GM21515 (cell line): ENCODE measurements at regions not wholly inside any gene's neighbourhood (a gene's known extent, or its start where the extent isn't known, plus 50 kb on each side); places are given as distances from the start of the nearest gene placed in this dataset.
"Not testable (repeated sequence)": the region's sequence is repeated elsewhere in the genome, so short reads cannot be mapped to it uniquely, and the experiment has no call there.

Experiments used
- ATAC-seq: cut with Tn5 transposase; IDR thresholded peaks from one replicate; pipeline ENCODE4 v1.9.1; 2021; ENCODE audit not compliant: unreplicated experiment

DNA sequence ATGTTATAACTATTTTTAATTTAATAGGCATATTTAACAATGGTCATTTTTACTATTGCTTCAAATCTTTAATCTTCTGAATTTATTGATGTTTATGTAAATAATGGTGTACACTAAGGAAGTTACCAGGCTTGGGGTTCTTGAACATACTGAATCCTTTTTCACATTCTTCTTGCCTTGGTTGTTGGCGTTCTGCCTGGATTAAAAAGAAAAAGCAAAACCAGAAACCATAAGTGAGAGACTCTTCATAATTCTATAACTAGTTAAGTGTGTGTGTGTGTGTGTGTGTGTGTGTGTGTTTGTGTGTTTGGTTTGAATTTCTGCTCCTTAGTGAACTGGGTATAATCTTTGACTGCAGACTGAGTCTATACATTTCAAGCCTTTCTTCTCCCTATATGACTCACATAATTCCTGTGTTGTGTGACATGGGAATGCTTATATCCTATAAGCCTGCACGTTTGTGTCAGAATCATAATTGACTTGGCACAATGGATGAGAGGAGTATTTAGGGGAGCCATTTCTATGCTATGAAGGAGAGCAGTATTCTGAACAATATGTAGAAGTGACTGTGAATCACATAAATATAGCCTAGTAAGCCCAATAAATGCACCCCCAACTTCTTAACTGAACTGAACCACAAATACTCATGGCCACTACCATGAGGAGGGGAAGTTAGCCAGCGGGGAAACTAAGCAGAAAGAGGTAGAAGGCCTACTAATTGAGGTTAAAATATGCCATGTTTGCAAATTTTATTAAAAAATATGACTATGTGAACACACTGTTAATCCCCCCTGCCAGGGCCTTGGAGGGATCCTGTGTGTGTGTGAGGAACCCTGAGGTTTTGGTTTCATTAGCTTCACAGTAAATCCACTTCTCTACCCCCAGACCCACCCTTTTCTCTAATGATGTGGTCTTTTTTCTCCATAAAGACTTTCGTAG, 425.5 kb downstream of the BCKDHB start:
- ATAC-seq, result no peak

DNA sequence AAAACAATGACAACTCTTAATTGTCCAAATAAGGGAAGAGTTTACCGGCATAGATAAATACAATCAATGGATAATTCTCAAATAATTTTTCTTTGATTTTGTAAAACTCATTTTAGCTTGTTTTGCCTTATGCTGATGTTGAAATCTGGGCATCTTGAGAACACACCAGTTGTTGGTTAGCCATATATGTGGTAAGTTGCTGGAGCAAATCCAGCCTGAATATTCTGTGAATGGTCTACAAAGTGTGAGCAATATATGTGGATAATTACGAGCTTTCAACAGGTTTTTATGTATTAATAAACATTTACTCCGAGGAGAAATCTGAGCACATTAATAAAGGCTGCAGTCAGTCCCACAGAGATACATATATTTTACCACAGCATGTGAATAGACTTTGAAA, 423.6 kb downstream of the BCKDHB start:
- no peak for ATAC-seq

DNA sequence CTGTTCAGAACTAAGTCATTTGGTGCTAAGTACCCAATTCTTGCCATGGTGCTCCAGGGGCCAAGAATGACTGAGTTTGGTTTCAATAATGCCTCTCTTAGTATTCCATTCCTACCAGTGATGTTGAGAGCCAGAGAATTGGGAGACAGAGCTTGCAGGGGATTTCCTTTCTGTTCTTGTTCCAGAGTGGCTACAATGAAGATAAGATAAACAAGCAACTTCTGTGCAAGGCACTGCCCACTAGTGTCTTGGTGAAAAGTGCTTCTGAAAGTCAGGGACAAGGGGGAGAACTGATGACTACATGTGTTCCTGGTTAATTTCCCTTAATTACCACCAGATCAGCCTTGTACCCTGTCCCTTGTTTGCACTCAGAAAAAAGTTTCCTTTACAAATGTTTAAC, 421.6 kb downstream of the BCKDHB start:
- ATAC-seq, result no peak

DNA sequence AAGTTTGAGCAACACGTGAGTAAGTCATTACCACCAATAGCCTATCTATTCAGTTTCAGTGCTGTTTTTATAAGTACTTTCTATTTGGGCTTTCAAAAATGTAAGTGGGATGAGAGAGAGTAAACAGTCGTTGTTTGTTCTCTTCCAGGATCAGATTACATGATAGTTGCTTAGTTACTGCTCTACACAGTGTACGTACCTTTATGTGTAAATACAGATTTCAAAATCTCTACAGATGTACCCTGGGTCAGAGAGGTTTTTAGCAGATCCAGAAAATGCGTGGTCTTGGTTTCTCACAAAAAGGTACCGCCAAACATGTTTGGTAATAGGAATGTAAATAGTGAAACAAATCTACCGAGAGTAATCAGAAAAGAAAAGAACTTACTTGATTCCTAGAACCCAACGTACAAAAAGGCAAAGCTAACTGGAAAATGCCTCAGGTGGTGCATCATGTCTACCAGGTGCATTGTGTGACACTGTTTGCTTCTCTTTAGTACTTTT, 421.1 kb downstream of the BCKDHB start:
- no peak for ATAC-seq

DNA sequence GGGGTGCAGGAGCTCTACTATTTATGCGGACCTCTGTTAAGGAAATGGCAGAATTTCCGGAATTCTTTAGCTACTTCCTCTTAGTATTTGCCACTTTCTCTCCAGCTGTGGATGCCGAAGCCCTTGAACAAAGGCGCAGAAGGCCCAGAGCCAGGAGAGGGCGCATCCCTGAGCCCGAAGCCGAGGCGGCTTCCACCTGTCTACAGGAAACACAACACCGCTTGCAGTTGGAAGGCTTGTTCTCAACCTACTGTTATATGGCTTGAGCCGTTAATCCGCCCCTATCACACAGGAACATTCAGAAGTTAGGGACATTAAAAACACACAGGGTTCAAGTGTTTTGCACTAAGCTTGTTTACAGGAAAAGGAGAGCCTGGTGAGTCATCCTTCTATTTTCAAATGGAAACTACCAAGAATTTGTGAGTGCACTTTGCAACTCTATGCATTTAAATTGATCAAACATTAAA, 417.1 kb downstream of the BCKDHB start:
- no peak for ATAC-seq

DNA sequence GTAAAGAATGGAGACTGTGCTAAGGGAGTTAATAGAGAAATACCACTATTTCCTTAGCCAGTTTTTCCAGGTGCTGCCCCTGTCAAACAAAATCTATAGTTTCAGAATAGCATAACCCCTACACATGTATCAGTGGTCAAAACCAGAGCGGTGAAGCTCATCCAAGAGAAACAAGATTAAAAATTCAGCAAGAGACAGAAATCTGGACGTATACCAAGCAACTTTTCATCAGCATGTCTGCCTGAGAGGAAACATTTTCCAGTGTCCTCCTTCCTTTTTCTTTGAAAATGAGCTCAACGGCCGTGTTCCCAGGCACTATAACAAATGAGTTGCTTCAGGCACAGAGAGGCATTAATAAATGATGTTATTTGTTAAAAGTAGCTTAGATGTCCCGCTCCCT, 416.5 kb downstream of the BCKDHB start:
- no peak for ATAC-seq

DNA sequence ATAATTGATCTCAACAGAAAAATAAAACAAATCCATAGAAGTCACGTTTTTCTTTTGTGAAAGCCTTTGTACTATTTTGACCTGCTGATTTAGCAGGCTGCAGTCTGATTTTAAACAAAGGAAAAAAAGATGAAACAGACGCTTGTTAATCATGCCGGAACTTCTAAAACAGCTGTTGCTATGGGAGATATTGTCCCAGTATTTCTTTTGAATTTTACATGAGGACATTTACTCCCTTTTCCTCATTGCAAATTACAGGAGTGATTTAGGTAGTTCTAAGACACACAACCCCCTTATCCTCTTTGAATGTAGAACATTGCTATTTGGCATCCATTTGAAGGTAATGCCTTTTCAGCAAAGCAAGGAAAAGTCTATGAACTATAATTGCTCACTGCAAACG, 416.1 kb downstream of the BCKDHB start:
- no peak for ATAC-seq

DNA sequence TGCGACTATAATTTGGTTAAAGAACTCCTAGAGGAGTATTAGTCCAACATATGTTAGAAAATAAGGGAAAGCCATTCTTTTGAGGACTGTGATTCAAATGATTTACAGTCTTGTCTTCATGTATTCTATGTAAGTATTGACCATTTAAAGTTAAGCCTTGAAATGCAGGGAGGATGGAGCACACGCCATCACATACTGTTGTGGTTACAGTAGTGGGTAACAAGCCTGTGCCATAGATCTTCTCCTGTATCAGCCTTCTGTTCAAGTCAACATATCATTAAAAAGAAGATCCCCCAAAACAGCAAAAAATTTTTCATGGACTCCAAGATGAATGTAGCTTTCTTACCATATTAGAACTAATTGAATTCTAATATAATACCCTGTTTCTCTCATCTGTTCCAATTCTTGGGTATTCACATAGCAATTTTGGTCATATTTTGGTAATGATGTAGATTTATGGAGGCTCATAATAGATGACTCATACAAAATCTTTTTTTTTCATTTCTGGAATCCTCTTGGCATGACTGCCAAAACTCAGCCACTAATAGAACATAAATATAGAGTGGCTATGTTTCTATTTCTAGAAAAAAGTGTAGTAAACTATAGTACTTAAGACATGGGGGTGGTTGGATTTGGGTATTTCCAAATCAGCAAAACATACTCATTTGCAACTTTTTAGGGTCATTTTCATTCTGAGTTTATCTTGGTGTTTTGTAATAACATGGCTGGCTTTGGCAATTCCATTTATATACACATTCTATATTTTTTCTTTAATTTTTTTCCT, 413.5 kb downstream of the BCKDHB start:
- ATAC-seq, result no peak

DNA sequence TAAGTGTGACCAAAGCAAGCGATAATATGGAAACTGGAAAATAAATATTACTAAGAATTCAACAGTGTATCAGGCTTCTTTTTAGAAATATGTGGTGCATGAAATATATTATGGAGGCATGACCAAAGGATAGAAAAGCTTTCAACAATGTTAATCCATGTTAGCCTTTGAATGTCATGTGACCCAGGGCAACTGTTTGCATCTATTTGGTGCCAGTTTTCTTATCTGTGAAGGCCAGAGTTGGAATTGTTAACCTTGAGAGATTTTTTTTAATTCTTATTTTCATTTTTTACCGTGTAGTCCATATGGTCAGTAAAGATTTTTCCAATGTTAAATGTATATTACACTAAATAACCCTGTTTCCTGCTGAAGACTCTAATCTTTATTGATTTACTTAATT, 411.1 kb downstream of the BCKDHB start:
- ATAC-seq, result no peak

DNA sequence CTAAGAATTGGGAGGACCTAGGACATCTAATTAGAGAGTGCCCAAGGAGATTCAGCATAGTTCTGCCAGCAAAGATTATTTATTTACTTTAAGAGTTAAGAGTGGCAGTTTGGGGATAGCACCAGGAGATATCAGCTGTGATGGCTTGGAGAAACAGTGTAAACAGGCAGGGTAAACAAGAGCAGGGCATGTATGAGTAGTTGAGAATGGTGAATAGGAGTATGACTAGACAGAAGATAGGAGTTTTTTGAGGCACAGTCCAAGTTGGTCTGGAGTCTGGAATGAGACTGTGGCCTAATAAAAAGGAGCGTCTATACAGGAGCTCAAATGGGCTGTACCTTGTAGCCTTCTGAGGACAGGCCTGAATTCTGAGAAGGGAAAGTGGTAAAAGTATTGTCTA, 404.1 kb downstream of the BCKDHB start:
- ATAC-seq, result not testable (repeated sequence)

DNA sequence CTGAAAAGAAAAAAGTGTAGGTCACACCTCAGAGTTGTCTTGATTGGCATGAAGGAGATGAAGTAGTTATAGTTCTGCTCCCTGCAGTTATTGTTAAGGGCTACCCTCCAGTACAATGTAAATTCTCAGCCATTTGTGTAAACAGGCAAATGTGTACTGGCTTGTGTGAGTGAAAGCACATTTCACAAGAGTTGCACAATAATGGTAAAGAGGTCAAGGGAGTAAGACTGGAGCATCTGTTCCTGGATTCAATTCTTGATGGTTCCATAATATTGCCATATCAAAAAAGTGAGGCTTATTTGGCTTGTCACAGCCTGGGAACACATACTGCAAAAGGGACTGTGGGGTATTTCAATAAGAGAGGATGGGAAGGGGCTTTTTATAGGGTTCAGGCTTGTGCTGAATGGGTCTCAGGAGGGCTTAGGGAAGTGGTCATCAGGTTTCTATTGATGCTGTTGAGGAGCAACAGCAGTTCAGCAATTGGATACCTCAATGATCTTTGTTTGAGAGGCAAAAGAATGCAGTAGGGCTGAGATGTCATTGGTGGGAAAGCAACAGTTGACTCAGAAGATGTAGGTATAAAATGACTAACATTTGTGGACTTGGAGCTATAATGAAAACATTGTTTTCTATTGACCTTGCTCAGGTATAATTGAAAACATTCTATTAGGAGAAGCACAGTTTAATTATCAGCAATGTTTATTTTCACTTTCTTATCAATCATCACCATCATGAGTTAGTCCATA, 402.6 kb downstream of the BCKDHB start:
- ATAC-seq, result no peak

DNA sequence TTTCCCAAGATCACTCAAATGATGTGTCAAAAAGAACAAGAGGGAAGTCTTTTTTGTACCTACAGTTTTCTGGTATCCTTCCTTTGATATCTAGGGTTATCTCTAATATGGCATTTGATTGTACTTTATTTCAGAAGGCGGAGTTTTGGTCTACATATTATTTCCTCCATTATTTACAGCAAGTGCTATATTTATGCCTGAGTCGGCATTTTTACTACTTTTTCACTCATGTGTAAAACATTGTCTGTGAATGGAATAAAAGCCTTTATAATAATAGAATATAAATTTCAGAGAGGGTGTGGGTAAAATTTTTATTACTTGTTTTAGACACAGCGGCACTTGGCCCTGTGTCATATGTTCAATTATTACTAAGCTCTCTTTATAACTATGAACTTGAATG, 398.4 kb downstream of the BCKDHB start:
- no peak for ATAC-seq

DNA sequence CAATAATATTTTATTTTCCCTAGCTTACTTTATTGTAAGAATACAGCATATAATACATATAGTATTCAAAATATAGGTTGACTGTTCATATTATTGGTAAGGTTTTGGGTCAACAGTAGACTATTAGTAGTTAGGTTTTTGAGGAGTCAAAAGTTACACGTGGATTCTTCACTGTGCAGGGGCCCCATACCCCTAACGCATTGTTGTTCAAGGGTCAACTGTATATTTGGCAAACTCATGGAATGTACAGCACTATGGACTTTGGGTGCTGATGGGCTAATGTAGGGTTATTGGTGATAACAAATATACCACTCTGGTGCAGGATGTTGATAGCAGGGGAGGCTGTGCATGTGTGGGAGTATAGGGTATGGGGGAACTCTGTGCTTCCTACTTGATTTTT, 397.2 kb downstream of the BCKDHB start:
- ATAC-seq, result no peak

DNA sequence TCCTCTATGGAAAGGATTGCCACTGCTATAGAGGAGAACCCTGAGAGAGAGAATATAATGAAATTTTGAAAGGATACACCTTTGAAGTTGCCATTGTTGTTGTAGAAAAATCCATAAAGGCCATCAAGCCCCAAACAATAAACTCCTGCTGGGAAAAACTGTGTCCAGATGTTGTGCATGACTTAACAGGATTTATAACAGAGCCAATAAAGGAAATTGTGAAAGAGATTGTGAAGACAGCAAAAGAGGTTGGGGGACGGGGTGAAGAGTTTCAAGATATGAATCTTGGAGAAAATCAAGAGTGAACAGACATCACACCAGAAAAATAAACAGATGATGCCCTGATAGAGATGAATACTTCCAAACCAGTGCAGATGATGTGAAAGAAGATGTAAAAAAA, 396.4 kb downstream of the BCKDHB start:
- no peak for ATAC-seq

DNA sequence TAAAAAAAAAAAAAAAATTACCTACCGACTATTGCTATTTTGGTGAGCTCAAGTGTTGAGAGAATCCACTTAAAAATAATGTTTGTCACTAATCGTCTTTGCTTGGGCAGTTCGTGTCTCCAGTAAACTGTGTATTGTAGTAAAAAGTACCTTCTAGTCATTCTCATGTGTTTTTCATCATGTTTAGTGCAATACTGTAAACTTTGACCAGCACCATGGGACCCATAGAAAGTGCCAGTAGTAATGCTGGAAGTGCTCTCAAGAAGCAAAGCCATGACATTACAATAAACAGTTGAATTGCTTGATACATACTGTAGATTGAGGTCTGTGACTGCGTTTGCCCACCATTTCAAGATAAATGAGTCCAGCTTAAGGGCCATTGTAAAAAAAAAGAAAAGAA, 395.2 kb downstream of the BCKDHB start:
- ATAC-seq, result no peak

DNA sequence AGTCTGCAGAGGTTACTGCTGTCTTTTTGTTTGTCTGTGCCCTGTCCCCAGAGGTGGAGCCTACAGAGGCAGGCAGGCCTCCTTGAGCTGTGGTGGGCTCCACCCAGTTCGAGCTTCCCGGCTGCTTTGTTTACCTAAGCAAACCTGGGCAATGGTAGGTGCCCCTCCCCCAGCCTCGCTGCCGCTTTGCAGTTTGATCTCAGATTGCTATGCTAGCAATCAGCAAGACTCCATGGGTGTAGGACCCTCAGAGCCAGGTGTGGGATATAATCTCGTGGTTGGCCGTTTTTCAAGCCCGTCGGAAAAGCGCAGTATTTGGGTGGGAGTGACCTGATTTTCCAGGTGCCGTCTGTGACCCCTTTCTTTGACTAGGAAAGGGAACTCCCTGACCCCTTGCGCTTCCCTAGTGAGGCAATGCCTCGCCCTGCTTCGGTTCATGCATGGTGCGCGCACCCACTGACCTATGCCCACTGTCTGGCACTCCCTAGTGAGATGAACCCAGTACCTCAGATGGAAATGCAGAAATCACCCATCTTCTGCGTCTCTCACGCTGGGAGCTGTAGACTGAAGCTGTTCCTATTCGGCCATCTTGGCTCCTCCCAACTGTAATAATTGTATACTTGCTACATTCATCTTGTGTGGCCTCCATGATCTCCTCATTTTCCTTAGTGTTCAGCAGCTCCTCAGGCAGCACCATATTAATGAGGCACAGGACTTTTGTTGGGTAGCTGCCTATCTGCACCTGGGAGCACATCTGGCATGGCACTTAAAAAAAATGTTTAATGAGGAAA, 391.4 kb downstream of the BCKDHB start:
- not testable (repeated sequence) for ATAC-seq

DNA sequence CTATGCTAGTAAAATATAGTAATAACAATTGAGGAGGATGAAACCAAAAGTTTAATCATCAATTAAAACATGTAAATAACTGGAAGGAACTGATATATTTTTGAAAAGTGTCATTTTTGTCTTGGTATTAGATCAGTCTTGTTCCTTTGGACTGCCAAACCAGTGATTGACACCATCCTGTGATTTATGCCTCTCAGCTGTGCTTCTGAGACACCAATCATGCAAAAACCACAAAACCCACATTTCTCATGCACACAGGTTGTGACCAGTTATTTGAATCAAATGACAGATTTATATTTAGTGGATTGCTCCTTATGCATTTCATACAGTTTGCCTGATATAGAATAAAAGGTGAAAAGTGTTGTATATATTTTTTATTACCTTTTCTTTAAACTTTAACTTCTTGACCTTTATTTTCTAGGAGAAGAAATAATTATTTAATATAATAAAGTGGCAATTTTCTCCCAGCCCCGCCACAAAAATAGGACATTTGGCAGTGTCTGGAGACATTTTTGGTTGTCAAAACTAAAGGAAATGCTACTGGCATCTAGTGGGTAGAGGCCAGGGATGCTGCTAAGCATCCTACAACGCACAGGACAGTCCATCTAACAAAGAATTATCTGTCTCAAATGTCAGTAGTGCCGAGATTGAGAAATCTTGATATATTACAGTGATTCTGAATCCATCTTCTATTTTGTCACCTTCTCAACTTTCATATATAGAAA, 383.6 kb downstream of the BCKDHB start:
- ATAC-seq, result no peak

DNA sequence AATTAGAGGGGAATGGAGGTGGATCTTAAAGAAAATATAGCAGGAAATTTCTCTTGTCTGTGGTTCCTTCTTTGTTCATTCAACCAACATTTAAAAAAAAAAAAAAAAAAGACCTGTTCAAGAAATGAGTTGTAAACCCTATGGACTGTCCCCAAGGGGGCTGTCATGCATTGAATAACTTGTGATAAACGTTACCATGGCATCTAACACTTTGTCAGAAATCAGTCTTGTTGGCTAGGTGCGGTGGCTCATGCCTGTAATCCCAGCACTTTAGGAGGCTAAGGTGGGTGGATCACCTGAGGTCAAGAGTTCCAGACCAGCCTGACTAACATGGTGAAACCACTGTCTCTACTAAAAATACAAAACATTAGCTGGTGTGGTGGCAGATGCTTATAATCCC, 381.7 kb downstream of the BCKDHB start:
- ATAC-seq, result no peak

DNA sequence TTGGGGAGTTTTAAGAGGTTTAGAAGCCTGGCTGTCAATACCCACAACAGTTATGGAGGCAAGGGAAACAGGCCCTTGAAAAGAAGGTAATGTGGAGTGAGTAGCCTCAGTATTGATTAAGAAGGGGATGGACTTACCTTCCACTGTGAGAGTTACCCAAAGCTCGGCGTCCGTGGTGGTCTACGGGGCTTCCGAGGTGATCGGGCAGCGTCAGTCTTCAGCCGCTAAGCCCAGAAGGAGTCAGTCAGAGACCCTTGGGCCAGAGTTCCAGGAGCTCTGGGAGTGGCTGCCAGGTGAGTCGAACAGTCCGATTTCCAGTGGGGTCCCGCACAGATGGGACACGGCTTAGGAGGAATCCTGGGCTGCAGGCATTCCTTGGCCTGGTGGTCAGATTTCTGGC, 379.0 kb downstream of the BCKDHB start:
- not testable (repeated sequence) for ATAC-seq

DNA sequence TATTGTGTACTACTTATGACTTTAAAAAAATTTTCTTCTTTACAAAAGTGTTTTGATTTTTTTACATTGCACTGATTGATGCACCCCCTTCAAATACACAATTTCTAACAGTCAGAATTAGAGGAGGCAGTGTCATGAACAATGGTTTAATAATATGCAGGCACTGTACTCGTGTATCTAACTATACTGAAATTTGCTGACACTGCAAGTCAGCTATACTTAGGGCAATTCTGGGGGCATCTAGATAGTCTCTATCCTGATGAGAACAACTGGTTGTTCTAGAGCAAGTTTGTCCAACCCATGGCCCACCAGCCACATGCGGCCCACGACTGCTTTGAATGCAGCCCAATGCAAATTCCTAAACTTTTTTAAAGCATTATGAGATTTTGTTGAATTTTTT, 375.6 kb downstream of the BCKDHB start:
- ATAC-seq, result no peak
